Heart left ventricle (tissue), 16 donors: ENCODE measurements at regions not wholly inside any gene's neighbourhood (a gene's known extent, or its start where the extent isn't known, plus 50 kb on each side); places are given as distances from the start of the nearest gene placed in this dataset.

Source experiments
- ATAC-seq, 4 donors: fragments of 200-7000 bp; cut with Tn5 transposase; one replicate each; pipeline ENCODE4 v1.9.1; 2020 to 2022; ENCODE audit warnings: moderate library complexity in 4 of 4, mild to moderate bottlenecking in 3 of 4, moderate number of reproducible peaks in 1 of 4
- DNase-seq, 5 donors: peaks; one replicate each; pipeline ENCODE4 v3.0.0-alpha.2; 2020
- H3K27ac ChIP-seq, 12 donors: fragments of 200-600 bp; sonication (generic) in 4 of 12; one replicate each; pipeline versions ENCODE4 v1.5.0 to v1.8.0; 2016 to 2022; ENCODE audit warnings: mild to moderate bottlenecking in 2 of 12
- H3K27me3 ChIP-seq, 9 donors: fragments of 200-600 bp; sonication (generic) in 2 of 9; one replicate each; pipeline versions ENCODE4 v1.5.1 to v1.8.0; 2016 to 2022; ENCODE audit warnings: mild to moderate bottlenecking in 3 of 9
- H3K36me3 ChIP-seq, 9 donors: fragments of 200-600 bp; sonication (generic) in 2 of 9; one replicate each; pipeline versions ENCODE4 v1.5.0 to v1.8.0; 2018 to 2022; ENCODE audit warnings: mild to moderate bottlenecking in 2 of 9
- H3K4me1 ChIP-seq, 12 donors: fragments of 200-600 bp; sonication (generic) in 4 of 12; one replicate each; pipeline versions ENCODE4 v1.5.0 to v1.8.0; 2016 to 2022; ENCODE audit warnings: mild to moderate bottlenecking in 3 of 12
- H3K4me3 ChIP-seq, 12 donors: fragments of 200-600 bp; sonication (generic) in 4 of 12; one replicate each; pipeline versions ENCODE4 v1.5.0 to v1.8.0; 2017 to 2022; ENCODE audit warnings: mild to moderate bottlenecking in 9 of 12, moderate library complexity in 4 of 12
- H3K9me3 ChIP-seq, 12 donors: fragments of 200-600 bp; sonication (generic) in 4 of 12; one replicate each; pipeline versions ENCODE4 v1.5.0 to v1.8.0; 2016 to 2022; ENCODE audit warnings: mild to moderate bottlenecking in 1 of 12
- POLR2A ChIP-seq, 2 donors: fragments of 450-650 bp; IDR thresholded peaks; one replicate each; pipeline ENCODE4 v1.6.1; 2017; ENCODE audit warnings: antibody characterized with exemption in 2 of 2, mild to moderate bottlenecking in 2 of 2, moderate library complexity in 2 of 2
- WGBS, 4 donors: extraction: QIAGEN DNeasy Blood & Tissue Kit in 2 of 4; methylation state at CpG; one replicate each; pipeline versions ENCODE4 v1.1.5 to v1.1.7; 2013 to 2018; 5-methylcytosine and 5-hydroxymethylcytosine counted together
- intact Hi-C, 10 donors: fragments of 100-400 bp; cut with DNase I; formaldehyde crosslinking; loops; one replicate each; pipeline versions ENCODE4 v1.11.1 to v1.14.2; 2022
- TF ChIP-seq, protein P1 (sequence below), 12 donors: fragments of 200-600 bp; sonication (generic) in 4 of 12; IDR thresholded peaks; one replicate each; pipeline versions ENCODE4 v1.5.0 to v1.8.0; 2018 to 2022; ENCODE audit warnings: antibody characterized with exemption in 12 of 12, mild to moderate bottlenecking in 5 of 12
- donor health status: ischemic (EF 13 %, LVEDD 7.1; RV severe dilation, severe dysfunction).
- donor health status: healthy with polysubstance abuse.
- donor health status: DM: no; HTN: yes; CAD: no.
- donor health status: DM: no; HTN: no; CAD: no.
- donor health status: ischemic (EF 25% LVEDD 6.9; RV normal size, moderate dysfunction).
- donor health status: ischemic (EF 25% LVEDD 5.7; RV mildly dilated, moderate dysfunction).
- donor health status: healthy.
- donor health status: DM: yes; HTN: yes; CAD: no.
- donor health status: ischemic (EF 35%, LVEDD 5.7; RV mildly dilated, moderate dysfunction).
- donor health status: nonischemic (EF 11% LVEDD 7.7; RV severe dilation, severe dysfunction).
- donor health status: DM: yes; HTN: yes; CAD: no.
- donor health status: PGD.
- donor health status: ischemic (EF 29% LVEDD 5.4; RV normal size, mild dysfunction).
- donor health status: nonischemic (EF 23%, LVEDD 6.1; RV moderate dilation, normal function).

DNA sequence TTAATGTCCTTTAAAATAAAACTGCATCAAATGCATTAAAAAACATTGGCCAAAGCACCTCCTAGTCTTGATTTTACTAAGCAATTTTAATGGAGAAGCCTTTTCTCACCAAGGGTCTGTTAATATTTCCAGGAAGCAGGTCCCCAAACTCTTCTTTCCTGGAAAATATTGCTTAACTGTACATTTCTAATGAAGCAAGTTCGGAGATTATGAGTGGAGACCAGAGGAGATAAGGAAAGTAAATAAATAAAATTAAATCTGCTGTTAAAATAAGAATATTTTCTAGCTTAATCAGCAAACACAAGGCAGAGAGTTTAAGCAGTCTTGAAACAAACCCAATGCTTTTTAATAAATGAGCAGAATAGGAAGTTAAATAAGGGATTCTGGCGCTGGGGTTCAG, 322.4 kb downstream of the PTEN start:
- Histone ChIP-seq H3K27me3 (no peaks in the 10 kb centered on the region), H3K9me3 (no peaks in the 10 kb centered on the region), H3K36me3 (no peaks in the 10 kb centered on the region), H3K27ac (no peak overlapping the region), H3K4me1 (peaks cover 0 to 3% (median 0%) of the 10 kb centered on the region in 12 donors), H3K4me3 (no peak overlapping the region)
- intact Hi-C loops: no loop called here
- TF ChIP-seq, protein P1, sequence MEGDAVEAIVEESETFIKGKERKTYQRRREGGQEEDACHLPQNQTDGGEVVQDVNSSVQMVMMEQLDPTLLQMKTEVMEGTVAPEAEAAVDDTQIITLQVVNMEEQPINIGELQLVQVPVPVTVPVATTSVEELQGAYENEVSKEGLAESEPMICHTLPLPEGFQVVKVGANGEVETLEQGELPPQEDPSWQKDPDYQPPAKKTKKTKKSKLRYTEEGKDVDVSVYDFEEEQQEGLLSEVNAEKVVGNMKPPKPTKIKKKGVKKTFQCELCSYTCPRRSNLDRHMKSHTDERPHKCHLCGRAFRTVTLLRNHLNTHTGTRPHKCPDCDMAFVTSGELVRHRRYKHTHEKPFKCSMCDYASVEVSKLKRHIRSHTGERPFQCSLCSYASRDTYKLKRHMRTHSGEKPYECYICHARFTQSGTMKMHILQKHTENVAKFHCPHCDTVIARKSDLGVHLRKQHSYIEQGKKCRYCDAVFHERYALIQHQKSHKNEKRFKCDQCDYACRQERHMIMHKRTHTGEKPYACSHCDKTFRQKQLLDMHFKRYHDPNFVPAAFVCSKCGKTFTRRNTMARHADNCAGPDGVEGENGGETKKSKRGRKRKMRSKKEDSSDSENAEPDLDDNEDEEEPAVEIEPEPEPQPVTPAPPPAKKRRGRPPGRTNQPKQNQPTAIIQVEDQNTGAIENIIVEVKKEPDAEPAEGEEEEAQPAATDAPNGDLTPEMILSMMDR (IDR thresholded peaks at IDR 0.05): no peak
- no peak for TF ChIP-seq POLR2A (IDR thresholded peaks at IDR 0.05)
- no peak for DNase-seq
- 66 to 79% (median 72%) methylated on average over 2 of the region's 2 CpGs for WGBS, 4 donors
- ATAC-seq: no peak

- intact Hi-C loops: no loop called here
- ATAC-seq: peak in 2 of 4 donors; percentile 36 to 50
- DNase-seq: no peak
- TF ChIP-seq, protein P1 (IDR thresholded peaks at IDR 0.05): no peak
- TF ChIP-seq POLR2A (IDR thresholded peaks at IDR 0.05): no peak
- peaks cover 0 to 5% (median 0%) of the 10 kb centered on the region in 12 donors for H3K4me1 ChIP-seq
- no peak overlapping the region for H3K4me3 ChIP-seq
- H3K27ac ChIP-seq: no peak overlapping the region
- H3K9me3 ChIP-seq: no peaks in the 10 kb centered on the region
- H3K36me3 ChIP-seq: no peaks in the 10 kb centered on the region
- no peaks in the 10 kb centered on the region for H3K27me3 ChIP-seq
- 33 to 46% (median 42%) methylated on average over 2 of the region's 2 CpGs for WGBS, 4 donors
Measured at GRCh38 chr10:88186335-88186734, 322.9 kb downstream of the PTEN start.

GRCh38 chr10:88187472-88187871, 324.0 kb downstream of the PTEN start:
- intact Hi-C loops: no loop called here
- no peak for TF ChIP-seq POLR2A (IDR thresholded peaks at IDR 0.05)
- TF ChIP-seq, protein P1 (IDR thresholded peaks at IDR 0.05): no peak
- 83 to 94% (median 85%) methylated on average over 2 of the region's 2 CpGs for WGBS, 4 donors
- Histone ChIP-seq H3K36me3 (no peaks in the 10 kb centered on the region), H3K27me3 (no peaks in the 10 kb centered on the region), H3K9me3 (no peaks in the 10 kb centered on the region), H3K4me3 (no peak overlapping the region), H3K27ac (no peak overlapping the region), H3K4me1 (peaks cover 0 to 5% (median 0%) of the 10 kb centered on the region in 12 donors)
- no peak for ATAC-seq
- DNase-seq: no peak

GRCh38 chr10:88190123-88190522, 326.7 kb downstream of the PTEN start:
- Histone ChIP-seq H3K4me3 (no peak overlapping the region), H3K4me1 (peaks cover 0 to 13% (median 3%) of the 10 kb centered on the region in 12 donors), H3K27me3 (no peaks in the 10 kb centered on the region), H3K27ac (no peak overlapping the region), H3K36me3 (no peaks in the 10 kb centered on the region), H3K9me3 (no peaks in the 10 kb centered on the region)
- 75 to 86% (median 84%) methylated on average over 2 of the region's 2 CpGs for WGBS, 4 donors
- ATAC-seq: peak in 1 of 4 donors; percentile 50
- intact Hi-C loops: no loop called here
- DNase-seq: no peak
- TF ChIP-seq, protein P1 (IDR thresholded peaks at IDR 0.05): no peak
- no peak for TF ChIP-seq POLR2A (IDR thresholded peaks at IDR 0.05)
